CD4-positive, alpha-beta memory T cell (primary cell): ENCODE measurements at regions not wholly inside any gene's neighbourhood (a gene's known extent, or its start where the extent isn't known, plus 50 kb on each side); places are given as distances from the start of the nearest gene placed in this dataset.

Source experiments
- CTCF ChIA-PET: fragments of 350-600 bp; sonication (Branson Sonifier 250); formaldehyde crosslinking; loops from one replicate; lab custom pipeline; 2021; ENCODE audit warnings: inconsistent platforms; ENCODE audit not compliant: partially characterized antibody; lab: Charles Lee
- POLR2A ChIA-PET: fragments of 350-600 bp; sonication (Branson Sonifier 250); formaldehyde crosslinking; loops from one replicate; lab custom pipeline; 2021; ENCODE audit not compliant: partially characterized antibody; lab: Charles Lee
- DNase-seq, 5 donors: peaks; one replicate each; pipeline versions ENCODE4 v3.0.0 to v3.0.0-alpha.2; 2020 to 2022; ENCODE audit warnings: mixed read lengths in 1 of 5
- H3K27ac ChIP-seq: one replicate; pipeline ENCODE4 v1.7.0; 2013; ENCODE audit warnings: low read depth, low read length
- H3K27me3 ChIP-seq: 2 replicates; pipeline ENCODE4 v1.7.0; 2013; ENCODE audit warnings: mild to moderate bottlenecking, low read length, moderate library complexity; ENCODE audit not compliant: insufficient read depth
- H3K36me3 ChIP-seq: 2 replicates; pipeline ENCODE4 v1.7.0; 2013; ENCODE audit warnings: mild to moderate bottlenecking, low read length, moderate library complexity; ENCODE audit not compliant: insufficient read depth
- H3K4me1 ChIP-seq: 2 replicates; pipeline ENCODE4 v1.7.0; 2013; ENCODE audit warnings: mild to moderate bottlenecking, low read length, moderate library complexity; ENCODE audit not compliant: insufficient read depth
- H3K4me3 ChIP-seq, 2 donors: one replicate each; pipeline ENCODE4 v1.7.0; 2013; ENCODE audit warnings: low read length in 2 of 2, mild to moderate bottlenecking in 1 of 2
- H3K9me3 ChIP-seq, 2 donors: one replicate each; pipeline ENCODE4 v1.7.0; 2013; ENCODE audit warnings: low read length in 2 of 2, control low read depth in 1 of 2; ENCODE audit not compliant: control insufficient read depth in 1 of 2
- H3K27ac Mint-ChIP-seq, 7 donors: one replicate each; pipeline ENCODE4 v1.8.0; 2020 to 2021; ENCODE audit warnings: mixed read lengths in 7 of 7, mild to moderate bottlenecking in 6 of 7, inconsistent platforms in 3 of 7, moderate library complexity in 3 of 7
- H3K27me3 Mint-ChIP-seq, 2 donors: one replicate each; pipeline ENCODE4 v1.8.0; 2020 to 2021; ENCODE audit warnings: mixed read lengths in 2 of 2
- H3K36me3 Mint-ChIP-seq, 2 donors: one replicate each; pipeline ENCODE4 v1.8.0; 2020 to 2021; ENCODE audit warnings: mixed read lengths in 2 of 2, inconsistent platforms in 1 of 2, mild to moderate bottlenecking in 1 of 2
- H3K4me1 Mint-ChIP-seq, 4 donors: one replicate each; pipeline ENCODE4 v1.8.0; 2020 to 2021; ENCODE audit warnings: mixed read lengths in 4 of 4, mild to moderate bottlenecking in 1 of 4
- H3K4me3 Mint-ChIP-seq, 8 donors: one replicate each; pipeline ENCODE4 v1.8.0; 2020 to 2021; ENCODE audit warnings: mixed read lengths in 8 of 8, mild to moderate bottlenecking in 7 of 8, moderate library complexity in 6 of 8, inconsistent platforms in 3 of 8
- H3K9me3 Mint-ChIP-seq, 8 donors: one replicate each; pipeline ENCODE4 v1.8.0; 2020 to 2021; ENCODE audit warnings: mixed read lengths in 8 of 8, mild to moderate bottlenecking in 5 of 8, inconsistent platforms in 3 of 8, moderate library complexity in 1 of 8
- intact Hi-C: fragments of 100-400 bp; cut with micrococcal nuclease; formaldehyde crosslinking; loops from one replicate; pipeline ENCODE4 v1.15.1; 2023

GRCh38 chr1:43043695-43044094, 85.0 kb upstream of the SLC2A1 start:
- CTCF ChIA-PET: interaction anchor here (0.5 to 1.8 kb wide), 2 partner anchors 30 to 112 kb away, joined by 3 to 5 read pairs; no protein-coding TSS in a partner anchor
- Histone ChIP-seq H3K27ac (no peak overlapping the region), H3K9me3 (no peaks in the 10 kb centered on the region), H3K4me1 (no peaks in the 10 kb centered on the region), H3K4me3 (no peak overlapping the region), H3K36me3 (no peaks in the 10 kb centered on the region), H3K27me3 (no peaks in the 10 kb centered on the region)
- H3K4me3 Mint-ChIP-seq: no peak overlapping the region
- no peaks in the 10 kb centered on the region for H3K9me3 Mint-ChIP-seq
- no peak overlapping the region for H3K27ac Mint-ChIP-seq
- POLR2A ChIA-PET: no interaction called here
- intact Hi-C loops: no loop called here
- no peaks in the 10 kb centered on the region for H3K27me3 Mint-ChIP-seq
- H3K4me1 Mint-ChIP-seq: peaks cover 0 to 4% (median 3%) of the 10 kb centered on the region in 4 donors
- no peaks in the 10 kb centered on the region for H3K36me3 Mint-ChIP-seq
- DNase-seq: no peak

- Histone ChIP-seq H3K4me1 (no peaks in the 10 kb centered on the region), H3K27me3 (no peaks in the 10 kb centered on the region), H3K4me3 (no peak overlapping the region), H3K9me3 (no peaks in the 10 kb centered on the region), H3K27ac (no peak overlapping the region), H3K36me3 (no peaks in the 10 kb centered on the region)
- intact Hi-C loops: no loop called here
- no peaks in the 10 kb centered on the region for H3K27me3 Mint-ChIP-seq
- H3K27ac Mint-ChIP-seq: no peak overlapping the region
- H3K4me3 Mint-ChIP-seq: no peak overlapping the region
- ChIA-PET POLR2A (no interaction called here), CTCF (interaction anchor here (0.5 to 1.8 kb wide), 4 partner anchors 30 to 120 kb away, joined by 3 to 5 read pairs (median 4); no protein-coding TSS in a partner anchor)
- H3K4me1 Mint-ChIP-seq: peaks cover 0 to 4% (median 3%) of the 10 kb centered on the region in 4 donors
- H3K36me3 Mint-ChIP-seq: no peaks in the 10 kb centered on the region
- no peak for DNase-seq
- no peaks in the 10 kb centered on the region for H3K9me3 Mint-ChIP-seq
Observed at GRCh38 chr1:43042773-43043457, 84.2 kb upstream of the SLC2A1 start.

GRCh38 chr1:43042127-43042526, 83.5 kb upstream of the SLC2A1 start:
- Mint-ChIP-seq H3K36me3 (no peaks in the 10 kb centered on the region), H3K4me3 (no peak overlapping the region), H3K27me3 (no peaks in the 10 kb centered on the region), H3K27ac (no peak overlapping the region), H3K9me3 (no peaks in the 10 kb centered on the region), H3K4me1 (peaks cover under 1 to 4% (median 3%) of the 10 kb centered on the region in 4 donors)
- ChIA-PET CTCF (interaction anchor here (1.1 to 1.4 kb wide), 2 partner anchors 31 to 119 kb away, joined by 3 to 5 read pairs; no protein-coding TSS in a partner anchor), POLR2A (no interaction called here)
- Histone ChIP-seq H3K4me1 (no peaks in the 10 kb centered on the region), H3K27me3 (no peaks in the 10 kb centered on the region), H3K4me3 (no peak overlapping the region), H3K27ac (no peak overlapping the region), H3K36me3 (no peaks in the 10 kb centered on the region), H3K9me3 (no peaks in the 10 kb centered on the region)
- no peak for DNase-seq
- intact Hi-C loops: no loop called here

- Histone ChIP-seq H3K27me3 (no peaks in the 10 kb centered on the region), H3K4me3 (no peak overlapping the region), H3K9me3 (no peaks in the 10 kb centered on the region), H3K4me1 (no peaks in the 10 kb centered on the region), H3K27ac (no peak overlapping the region), H3K36me3 (no peaks in the 10 kb centered on the region)
- CTCF ChIA-PET: interaction anchor here (1.1 to 1.4 kb wide), 2 partner anchors 32 to 119 kb away, joined by 3 to 5 read pairs; no protein-coding TSS in a partner anchor
- POLR2A ChIA-PET: no interaction called here
- intact Hi-C loops: loop anchor here (1.0 kb wide), 1 partner anchor 118 kb away; no protein-coding TSS in a partner anchor
- no peak overlapping the region for H3K27ac Mint-ChIP-seq
- no peak for DNase-seq
- no peaks in the 10 kb centered on the region for H3K9me3 Mint-ChIP-seq
- no peak overlapping the region for H3K4me3 Mint-ChIP-seq
- no peaks in the 10 kb centered on the region for H3K27me3 Mint-ChIP-seq
- H3K36me3 Mint-ChIP-seq: no peaks in the 10 kb centered on the region
- H3K4me1 Mint-ChIP-seq: peaks cover 6 to 9% (median 6%) of the 10 kb centered on the region in 4 donors
Observed at GRCh38 chr1:43041591-43041990, 82.9 kb upstream of the SLC2A1 start.

GRCh38 chr1:43039228-43040055, 80.8 kb upstream of the SLC2A1 start:
- Mint-ChIP-seq H3K36me3 (no peaks in the 10 kb centered on the region), H3K4me3 (no peak overlapping the region), H3K4me1 (peaks cover 15 to 26% (median 18%) of the 10 kb centered on the region in 4 donors), H3K27me3 (no peaks in the 10 kb centered on the region), H3K27ac (no peak overlapping the region), H3K9me3 (no peaks in the 10 kb centered on the region)
- H3K4me3 ChIP-seq: no peak overlapping the region
- no peaks in the 10 kb centered on the region for H3K36me3 ChIP-seq
- H3K27me3 ChIP-seq: no peaks in the 10 kb centered on the region
- ChIA-PET POLR2A (no interaction called here), CTCF (no interaction called here)
- H3K4me1 ChIP-seq: peaks cover 14% of the 10 kb centered on the region
- no peak overlapping the region for H3K27ac ChIP-seq
- intact Hi-C loops: no loop called here
- DNase-seq: no peak
- no peaks in the 10 kb centered on the region for H3K9me3 ChIP-seq

GRCh38 chr1:43038232-43038935, 79.7 kb upstream of the SLC2A1 start:
- POLR2A ChIA-PET: interaction anchor here (1.5 kb wide), 1 partner anchor 115 kb away, joined by 3 read pairs; no protein-coding TSS in a partner anchor

More at GRCh38 chr1:43038232-43038935, 79.7 kb upstream of the SLC2A1 start:
- H3K4me1 Mint-ChIP-seq: peaks cover 17 to 32% (median 21%) of the 10 kb centered on the region in 4 donors
- H3K4me1 ChIP-seq: peaks cover 21% of the 10 kb centered on the region
- no peaks in the 10 kb centered on the region for H3K27me3 Mint-ChIP-seq
- H3K4me3 Mint-ChIP-seq: no peak overlapping the region
- no peak overlapping the region for H3K4me3 ChIP-seq
- H3K36me3 Mint-ChIP-seq: no peaks in the 10 kb centered on the region
- H3K9me3 ChIP-seq: no peaks in the 10 kb centered on the region
- H3K27ac Mint-ChIP-seq: no peak overlapping the region
- no peaks in the 10 kb centered on the region for H3K36me3 ChIP-seq
- DNase-seq: no peak
- no peaks in the 10 kb centered on the region for H3K9me3 Mint-ChIP-seq
- H3K27me3 ChIP-seq: no peaks in the 10 kb centered on the region
- H3K27ac ChIP-seq: no peak overlapping the region
- CTCF ChIA-PET: no interaction called here
- intact Hi-C loops: no loop called here
